CD14-positive monocyte (primary cell): ENCODE measurements at regions not wholly inside any gene's neighbourhood (a gene's known extent, or its start where the extent isn't known, plus 50 kb on each side); places are given as distances from the start of the nearest gene placed in this dataset.
A peak's percentile ranks its signal among the peaks of the same experiment; 100 is the strongest.

Source experiments
- DNase-seq, 3 donors: peaks; one replicate each; pipeline ENCODE4 v3.0.0-alpha.2; 2011 to 2022
- H2AFZ ChIP-seq: 2 replicates; pipeline ENCODE4 v1.6.0; 2012; ENCODE audit warnings: mild to moderate bottlenecking, low read depth, low read length, inconsistent platforms; ENCODE audit not compliant: insufficient read depth, poor library complexity, severe bottlenecking
- H3K27ac ChIP-seq, 2 donors: 1 replicate in 1 of 2; 2 replicates in 1 of 2; pipeline ENCODE4 v1.5.1; 2012 to 2013; ENCODE audit warnings: low read length in 2 of 2, control low read depth in 1 of 2, inconsistent platforms in 1 of 2, low read depth in 1 of 2, mild to moderate bottlenecking in 1 of 2
- H3K27me3 ChIP-seq, 2 donors: one replicate each; pipeline versions ENCODE4 v1.6.0 to v1.6.1; 2011 to 2013; ENCODE audit warnings: low read length in 2 of 2; ENCODE audit not compliant: control insufficient read depth in 2 of 2, insufficient read depth in 2 of 2
- H3K36me3 ChIP-seq, 2 donors: replicated peaks in 1 of 2; 1 replicate in 1 of 2; 2 replicates in 1 of 2; pipeline versions ENCODE4 v1.5.1 to v1.6.1; 2012 to 2013; ENCODE audit warnings: low read length in 2 of 2, control low read depth in 1 of 2, inconsistent platforms in 1 of 2, mild to moderate bottlenecking in 1 of 2; ENCODE audit not compliant: insufficient read depth in 2 of 2, control insufficient read depth in 1 of 2
- H3K4me1 ChIP-seq, 2 donors: 1 replicate in 1 of 2; 2 replicates in 1 of 2; pipeline versions ENCODE4 v1.5.1 to v1.6.1; 2012 to 2013; ENCODE audit warnings: low read length in 2 of 2, control low read depth in 1 of 2, inconsistent platforms in 1 of 2, mild to moderate bottlenecking in 1 of 2, moderate library complexity in 1 of 2; ENCODE audit not compliant: insufficient read depth in 2 of 2, control insufficient read depth in 1 of 2
- H3K4me2 ChIP-seq: replicated peaks from 2 replicates; pipeline ENCODE3; 2012; ENCODE audit warnings: low read length, moderate library complexity, mild to moderate bottlenecking; ENCODE audit not compliant: poor library complexity, severe bottlenecking; ENCODE audit errors: extremely low read depth
- H3K4me3 ChIP-seq, 3 experiments: fragments of 200-600 bp in 1 of 3; sonication (generic) in 1 of 3; replicated peaks in 1 of 3; 1 replicate in 2 of 3; 2 replicates in 1 of 3; pipeline ENCODE4 v1.5.1; 2011 to 2013; ENCODE audit warnings: low read length in 3 of 3, mild to moderate bottlenecking in 3 of 3, control low read depth in 2 of 3, low read depth in 2 of 3, inconsistent platforms in 1 of 3, moderate library complexity in 1 of 3
- H3K79me2 ChIP-seq: 2 replicates; pipeline ENCODE4 v1.6.0; 2012; ENCODE audit warnings: mild to moderate bottlenecking, control low read depth, inconsistent platforms, low read length, moderate library complexity; ENCODE audit not compliant: insufficient read depth
- H3K9ac ChIP-seq: 2 replicates; pipeline ENCODE4 v1.6.0; 2017; ENCODE audit warnings: low read length, mild to moderate bottlenecking; ENCODE audit not compliant: insufficient read depth, poor library complexity, severe bottlenecking
- H3K9me3 ChIP-seq, 2 donors: replicated peaks in 1 of 2; 1 replicate in 1 of 2; 2 replicates in 1 of 2; pipeline versions ENCODE4 v1.5.1 to v1.6.1; 2012 to 2013; ENCODE audit warnings: low read length in 2 of 2, control low read depth in 1 of 2; ENCODE audit not compliant: control insufficient read depth in 1 of 2, insufficient read depth in 1 of 2
- H4K20me1 ChIP-seq: 2 replicates; pipeline ENCODE4 v1.6.0; 2012; ENCODE audit warnings: mild to moderate bottlenecking, low read length, control low read depth, moderate library complexity; ENCODE audit not compliant: insufficient read depth
- H3K27ac Mint-ChIP-seq, 7 donors: one replicate each; pipeline ENCODE4 v1.8.0; 2020; ENCODE audit warnings: mild to moderate bottlenecking in 7 of 7, mixed read lengths in 7 of 7, moderate library complexity in 6 of 7, inconsistent platforms in 2 of 7
- H3K27me3 Mint-ChIP-seq, 3 donors: one replicate each; pipeline ENCODE4 v1.8.0; 2021 to 2022; ENCODE audit warnings: low read depth in 3 of 3, mild to moderate bottlenecking in 3 of 3, mixed read lengths in 3 of 3, moderate library complexity in 3 of 3, inconsistent platforms in 1 of 3
- H3K36me3 Mint-ChIP-seq, 2 donors: one replicate each; pipeline ENCODE4 v1.8.0; 2020; ENCODE audit warnings: mixed read lengths in 2 of 2, inconsistent platforms in 1 of 2, mild to moderate bottlenecking in 1 of 2
- H3K4me1 Mint-ChIP-seq: one replicate; pipeline ENCODE4 v1.8.0; 2020; ENCODE audit warnings: mild to moderate bottlenecking, mixed read lengths
- H3K4me3 Mint-ChIP-seq, 2 donors: one replicate each; pipeline ENCODE4 v1.8.0; 2020; ENCODE audit warnings: mild to moderate bottlenecking in 2 of 2, mixed read lengths in 2 of 2, moderate library complexity in 1 of 2
- H3K9me3 Mint-ChIP-seq, 7 donors: one replicate each; pipeline ENCODE4 v1.8.0; 2020 to 2022; ENCODE audit warnings: mixed read lengths in 7 of 7, mild to moderate bottlenecking in 6 of 7, moderate library complexity in 6 of 7, inconsistent platforms in 2 of 7
- WGBS: methylation state at CpG from one replicate; pipeline ENCODE4 v1.1.5; 2013; ENCODE audit warnings: missing lambda C conversion rate; ENCODE audit not compliant: insufficient coverage; 5-methylcytosine and 5-hydroxymethylcytosine counted together
- intact Hi-C, 2 donors: fragments of 100-400 bp; cut with micrococcal nuclease; formaldehyde crosslinking; loops; one replicate each; pipeline versions ENCODE4 v1.15.0 to v1.15.1; 2023
- TF ChIP-seq, protein P1 (sequence below): fragments of 200-600 bp; IDR thresholded peaks from one replicate; pipeline ENCODE4 v1.8.0; 2022; ENCODE audit warnings: antibody characterized with exemption, mild to moderate bottlenecking

GRCh38 chr14:106166232-106166631, 639.8 kb downstream of the TMEM121 start:
- Histone ChIP-seq H3K4me1 (no peaks in the 10 kb centered on the region), H3K27me3 (no peaks in the 10 kb centered on the region), H3K9me3 (no peaks in the 10 kb centered on the region), H3K27ac (no peak overlapping the region), H3K36me3 (no peaks in the 10 kb centered on the region), H3K4me3 (no peak overlapping the region), H3K4me2 (no peak overlapping the region), H3K9ac (no peak overlapping the region), H4K20me1 (no peaks in the 10 kb centered on the region), H2AFZ (no peak overlapping the region), H3K79me2 (no peaks in the 10 kb centered on the region)
- TF ChIP-seq, protein P1, sequence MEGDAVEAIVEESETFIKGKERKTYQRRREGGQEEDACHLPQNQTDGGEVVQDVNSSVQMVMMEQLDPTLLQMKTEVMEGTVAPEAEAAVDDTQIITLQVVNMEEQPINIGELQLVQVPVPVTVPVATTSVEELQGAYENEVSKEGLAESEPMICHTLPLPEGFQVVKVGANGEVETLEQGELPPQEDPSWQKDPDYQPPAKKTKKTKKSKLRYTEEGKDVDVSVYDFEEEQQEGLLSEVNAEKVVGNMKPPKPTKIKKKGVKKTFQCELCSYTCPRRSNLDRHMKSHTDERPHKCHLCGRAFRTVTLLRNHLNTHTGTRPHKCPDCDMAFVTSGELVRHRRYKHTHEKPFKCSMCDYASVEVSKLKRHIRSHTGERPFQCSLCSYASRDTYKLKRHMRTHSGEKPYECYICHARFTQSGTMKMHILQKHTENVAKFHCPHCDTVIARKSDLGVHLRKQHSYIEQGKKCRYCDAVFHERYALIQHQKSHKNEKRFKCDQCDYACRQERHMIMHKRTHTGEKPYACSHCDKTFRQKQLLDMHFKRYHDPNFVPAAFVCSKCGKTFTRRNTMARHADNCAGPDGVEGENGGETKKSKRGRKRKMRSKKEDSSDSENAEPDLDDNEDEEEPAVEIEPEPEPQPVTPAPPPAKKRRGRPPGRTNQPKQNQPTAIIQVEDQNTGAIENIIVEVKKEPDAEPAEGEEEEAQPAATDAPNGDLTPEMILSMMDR = no peak
- Mint-ChIP-seq H3K4me3 (no peak overlapping the region), H3K27me3 (peaks cover 3 to 6% (median 4%) of the 10 kb centered on the region in 3 donors), H3K9me3 (peaks cover 0 to 6% (median 0%) of the 10 kb centered on the region in 7 donors), H3K36me3 (no peaks in the 10 kb centered on the region), H3K4me1 (no peaks in the 10 kb centered on the region), H3K27ac (no peak overlapping the region)
- DNase-seq = no peak
- WGBS = 89% methylated on average over 3 of the region's 3 CpGs
- intact Hi-C loops = no loop called here

DNA sequence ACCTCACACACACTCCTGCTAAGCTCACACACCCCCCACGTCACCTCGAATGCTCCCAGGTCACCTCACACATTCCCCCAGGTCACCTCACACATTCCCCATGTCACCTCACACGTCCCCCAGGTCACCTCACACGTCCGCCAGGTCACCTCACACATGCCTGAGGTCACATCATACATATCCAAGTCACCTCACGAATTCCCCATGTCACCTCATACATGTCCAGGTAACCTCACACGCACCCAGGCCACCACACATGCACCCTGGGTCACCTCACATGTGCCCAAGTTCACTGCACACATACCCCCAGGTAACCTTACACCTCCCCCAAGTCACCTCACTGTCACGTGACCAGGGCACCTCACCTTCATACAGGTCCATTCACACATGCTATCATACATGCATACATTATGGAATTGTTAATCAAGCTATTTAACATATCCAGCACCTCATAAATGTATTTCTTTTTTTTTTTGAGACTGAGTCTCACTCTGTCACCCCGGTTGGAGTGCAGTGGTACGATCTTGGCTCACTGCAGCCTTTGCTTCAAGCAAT, 640.3 kb downstream of the TMEM121 start:
- no peak overlapping the region for H2AFZ ChIP-seq
- H4K20me1 ChIP-seq = no peaks in the 10 kb centered on the region
- no peaks in the 10 kb centered on the region for H3K79me2 ChIP-seq
- no peak overlapping the region for H3K9ac ChIP-seq
- no peak overlapping the region for H3K4me3 ChIP-seq
- no peaks in the 10 kb centered on the region for H3K9me3 ChIP-seq
- no peak overlapping the region for H3K27ac ChIP-seq
- Mint-ChIP-seq H3K4me3 (no peak overlapping the region), H3K4me1 (no peaks in the 10 kb centered on the region), H3K27me3 (peaks cover 2 to 6% (median 4%) of the 10 kb centered on the region in 3 donors), H3K9me3 (peaks cover 0 to 6% (median 0%) of the 10 kb centered on the region in 7 donors), H3K27ac (peak overlapping the region in 1 of 7 donors; percentile 24), H3K36me3 (no peaks in the 10 kb centered on the region)
- H3K4me1 ChIP-seq = no peaks in the 10 kb centered on the region
- TF ChIP-seq, protein P1 = no peak
- H3K4me2 ChIP-seq = no peak overlapping the region
- intact Hi-C loops = no loop called here
- 62% methylated on average over 10 of the region's 10 CpGs for WGBS
- H3K27me3 ChIP-seq = no peaks in the 10 kb centered on the region
- H3K36me3 ChIP-seq = no peaks in the 10 kb centered on the region
- DNase-seq = no peak
